ENCODE measurements at regions not wholly inside any gene's neighbourhood (a gene's known extent, or its start where the extent isn't known, plus 50 kb on each side); places are given as distances from the start of the nearest gene placed in this dataset.
A peak's percentile ranks its signal among the peaks of the same experiment; 100 is the strongest.

- DNase-seq (ENCODE audit: low read depth in 2 of 2) = no peak
Measured at GRCh38 chr12:127328867-127329266, 938.1 kb upstream of the TMEM132C start.

DNA sequence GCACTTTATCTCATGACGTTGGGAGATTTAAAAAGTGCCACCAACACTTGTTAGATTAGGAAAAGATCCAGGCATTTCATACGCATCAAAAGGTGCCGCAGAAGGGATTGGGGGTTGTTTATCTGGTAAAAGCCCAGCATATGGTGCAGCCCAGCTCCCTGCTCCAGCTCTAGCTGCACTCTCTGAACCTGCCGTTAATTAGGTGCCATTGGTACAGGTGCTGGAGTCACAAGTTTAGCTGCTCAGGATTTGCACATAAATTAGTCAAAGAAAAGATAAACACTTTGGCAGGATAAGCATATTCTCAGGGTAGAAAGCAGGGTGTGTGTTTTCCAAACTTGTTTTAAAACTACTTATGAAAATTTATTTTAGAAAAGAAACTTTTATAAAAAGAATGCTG, 932.6 kb upstream of the TMEM132C start:
- no peak for DNase-seq (ENCODE audit: low read depth in 2 of 2)

DNA sequence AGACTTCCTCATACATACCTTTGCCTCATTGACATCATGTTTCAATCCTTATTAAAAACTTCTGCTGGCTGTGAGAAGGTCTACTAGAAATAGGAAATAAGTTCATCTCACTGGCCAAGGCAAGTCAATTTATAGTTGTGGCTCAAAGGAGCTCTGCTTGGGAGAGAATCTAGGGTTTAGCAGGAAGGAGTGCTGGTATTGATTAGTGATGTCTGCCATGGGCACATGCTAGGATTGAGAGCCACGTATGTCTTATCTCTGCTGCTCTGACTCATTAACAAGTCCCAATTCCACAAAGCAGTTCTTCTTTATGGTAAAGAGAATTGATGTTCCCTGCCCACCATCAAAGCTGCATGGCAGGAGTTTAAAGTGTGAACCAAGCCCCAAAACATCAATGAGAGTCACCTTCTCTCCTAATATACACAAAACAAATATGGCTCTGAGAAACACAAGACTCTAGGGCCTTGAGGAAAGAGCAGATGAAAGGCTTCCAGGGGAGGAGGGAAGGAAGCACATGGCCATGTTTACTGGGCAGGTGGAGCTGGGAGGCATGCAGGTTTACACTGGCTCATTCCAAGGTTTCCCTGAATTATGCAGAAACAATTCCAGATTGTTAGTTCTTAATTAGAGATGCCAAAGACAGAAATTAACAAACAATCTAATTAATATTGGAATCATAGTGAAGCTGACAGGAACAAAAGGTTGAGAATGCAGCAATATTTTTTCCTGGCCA, 931.9 kb upstream of the TMEM132C start:
- DNase-seq (ENCODE audit: low read depth in 2 of 2) = no peak

DNA sequence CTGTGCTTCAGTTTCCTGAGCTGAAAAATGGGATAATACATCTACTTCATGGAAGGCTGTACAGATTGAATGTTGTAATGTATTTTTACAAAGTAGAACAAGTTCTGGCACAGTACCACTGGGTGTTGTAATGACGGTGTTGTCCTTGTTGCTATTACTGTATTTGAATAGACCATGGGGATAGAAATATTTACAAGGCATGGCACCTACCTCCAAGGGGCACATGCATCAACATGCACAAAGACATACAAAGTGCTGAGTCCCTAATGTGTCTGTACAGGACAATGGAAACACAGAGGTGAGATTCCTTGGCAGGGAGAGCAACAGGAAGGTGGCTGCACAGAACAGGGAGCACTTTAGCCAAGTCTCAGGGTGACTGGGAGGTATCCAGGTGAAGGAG, 930.6 kb upstream of the TMEM132C start:
- DNase-seq (ENCODE audit: low read depth in 2 of 2) = no peak

- no peak for DNase-seq (ENCODE audit: low read depth in 2 of 2)
Measured at GRCh38 chr12:127339065-127339464, 927.9 kb upstream of the TMEM132C start.

DNA sequence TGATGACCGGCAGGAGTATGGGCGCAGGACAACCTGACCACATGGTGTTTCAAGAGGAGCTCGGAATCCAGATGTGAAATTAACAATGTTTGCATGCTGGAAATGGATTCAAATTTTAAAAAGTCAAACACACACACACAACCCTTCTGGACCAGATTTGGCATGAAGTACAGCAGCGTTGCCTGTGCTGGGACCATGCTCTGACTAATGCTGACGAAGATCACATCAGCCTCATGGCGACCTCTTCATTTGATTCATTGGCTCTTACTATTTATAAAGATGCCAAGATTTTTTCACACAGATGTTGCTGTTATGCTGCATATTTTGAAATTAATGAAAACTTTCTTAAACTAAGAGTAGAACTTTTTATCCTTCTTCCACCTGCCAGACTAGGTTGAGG, 926.6 kb upstream of the TMEM132C start:
- DNase-seq (ENCODE audit: low read depth in 2 of 2) = no peak

DNA sequence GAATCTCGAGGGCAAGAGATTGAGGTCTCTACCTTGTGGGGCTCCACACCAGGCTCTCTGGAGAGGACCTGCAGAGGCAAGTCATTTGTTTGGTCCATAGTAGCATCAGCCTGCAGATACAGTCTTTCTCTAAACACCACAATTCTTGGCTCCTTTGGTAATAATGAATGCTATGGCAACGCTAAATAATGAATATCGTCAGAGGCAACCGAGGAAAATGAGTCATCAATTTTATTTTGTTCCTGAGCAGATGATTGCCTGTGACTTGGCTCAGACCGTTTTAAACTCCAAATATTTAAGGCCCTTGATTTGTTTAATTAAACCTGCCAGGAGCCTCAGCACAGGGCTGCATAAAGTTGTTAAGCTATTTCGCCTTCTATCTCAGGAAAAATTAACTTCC, 924.1 kb upstream of the TMEM132C start:
- no peak for DNase-seq (ENCODE audit: low read depth in 2 of 2)

DNA sequence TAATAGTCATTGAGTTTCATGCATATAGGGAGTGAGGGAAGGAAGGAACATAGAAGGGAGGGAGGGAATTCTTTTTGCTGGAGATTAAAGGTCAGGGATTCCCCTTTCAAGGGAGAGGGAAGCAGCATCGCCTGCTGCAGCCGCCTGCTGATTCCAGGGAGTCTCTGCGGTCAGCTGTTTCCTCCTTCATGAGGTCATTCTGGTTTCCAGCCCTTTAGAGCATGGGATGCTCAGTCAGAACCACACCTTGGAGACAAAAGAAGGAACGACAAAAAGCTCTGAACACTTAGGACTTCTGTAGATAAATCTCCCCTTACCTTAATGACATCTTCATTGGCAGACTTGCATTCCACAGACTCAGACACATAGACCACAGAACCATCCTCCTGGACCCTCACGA, 923.0 kb upstream of the TMEM132C start:
- DNase-seq (ENCODE audit: low read depth in 2 of 2) = no peak

- DNase-seq (ENCODE audit: low read depth in 2 of 2) = no peak
Measured at GRCh38 chr12:127351481-127352010, 915.4 kb upstream of the TMEM132C start.

GRCh38 chr12:127355061-127355841, 911.7 kb upstream of the TMEM132C start:
- no peak for DNase-seq (ENCODE audit: low read depth in 2 of 2)

- no peak for DNase-seq (ENCODE audit: low read depth in 2 of 2)
Measured at GRCh38 chr12:127358888-127359287, 908.1 kb upstream of the TMEM132C start.

DNA sequence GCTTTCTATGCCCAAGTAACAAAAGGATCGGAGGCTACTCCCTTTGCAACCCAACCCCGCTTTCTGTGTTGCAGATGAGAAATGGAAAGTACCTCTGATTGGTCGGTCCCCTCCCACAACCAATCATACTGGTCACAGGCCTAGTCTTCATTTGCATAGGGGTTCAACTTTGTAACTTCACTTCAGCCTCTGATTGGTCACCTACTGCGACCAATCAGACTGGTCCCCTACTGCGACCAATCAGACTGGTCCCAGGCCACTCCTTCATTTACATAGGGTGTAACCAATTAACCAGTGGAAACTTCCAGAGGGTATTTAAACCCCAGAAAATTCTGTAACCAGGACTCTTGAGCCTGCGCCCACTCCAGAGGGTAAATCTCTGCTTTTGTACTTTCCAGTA, 906.4 kb upstream of the TMEM132C start:
- no peak for DNase-seq (ENCODE audit: low read depth in 2 of 2)

DNA sequence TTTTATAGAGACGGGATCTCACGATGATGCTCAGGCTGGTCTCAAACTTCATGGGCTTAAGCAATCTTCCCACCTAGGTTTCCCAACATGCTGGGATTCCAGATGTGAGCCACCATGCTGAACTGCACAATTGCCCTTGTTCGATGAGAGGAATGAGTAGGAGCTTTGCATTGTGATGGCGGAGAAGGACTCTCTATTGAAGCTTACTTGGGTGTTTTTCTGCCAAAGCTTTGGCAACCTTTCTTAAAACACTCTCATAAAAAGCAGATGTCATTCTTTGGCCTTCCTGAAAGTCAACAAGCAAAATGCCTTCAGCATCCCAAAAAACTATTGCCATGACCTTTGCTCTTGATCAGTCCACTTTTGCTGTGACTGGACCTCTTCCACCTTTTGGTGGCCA, 904.8 kb upstream of the TMEM132C start:
- DNase-seq (ENCODE audit: low read depth in 2 of 2) = no peak

DNA sequence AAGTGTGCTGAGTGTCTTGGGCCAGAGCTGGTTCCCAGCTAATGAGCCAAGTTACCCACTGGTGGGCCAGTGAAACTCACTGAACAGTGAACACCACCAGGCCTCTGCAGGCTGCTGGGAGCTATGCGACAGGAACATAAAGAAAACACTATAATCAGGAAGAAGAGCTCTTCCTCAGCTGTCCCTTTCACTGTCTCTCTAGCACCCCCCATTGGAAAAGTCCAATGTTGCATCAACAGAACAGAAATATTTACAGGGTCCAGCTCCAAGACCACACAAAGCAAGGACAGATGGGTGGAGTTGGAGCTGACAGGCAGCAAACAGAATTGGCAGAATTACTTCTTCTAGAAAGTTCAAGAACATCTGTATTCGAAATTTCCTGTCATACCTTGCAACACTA, 903.6 kb upstream of the TMEM132C start:
- no peak for DNase-seq (ENCODE audit: low read depth in 2 of 2)

GRCh38 chr12:127373559-127373958, 893.4 kb upstream of the TMEM132C start:
- no peak for DNase-seq (ENCODE audit: low read depth in 2 of 2)

- no peak for DNase-seq (ENCODE audit: low read depth in 2 of 2)
Measured at GRCh38 chr12:127374447-127374846, 892.5 kb upstream of the TMEM132C start.

GRCh38 chr12:127381043-127381668, 885.8 kb upstream of the TMEM132C start:
- DNase-seq (ENCODE audit: low read depth in 2 of 2) = no peak

GRCh38 chr12:127381681-127382080, 885.3 kb upstream of the TMEM132C start:
- no peak for DNase-seq (ENCODE audit: low read depth in 2 of 2)

GRCh38 chr12:127383281-127383680, 883.7 kb upstream of the TMEM132C start:
- DNase-seq (ENCODE audit: low read depth in 2 of 2) = no peak

DNA sequence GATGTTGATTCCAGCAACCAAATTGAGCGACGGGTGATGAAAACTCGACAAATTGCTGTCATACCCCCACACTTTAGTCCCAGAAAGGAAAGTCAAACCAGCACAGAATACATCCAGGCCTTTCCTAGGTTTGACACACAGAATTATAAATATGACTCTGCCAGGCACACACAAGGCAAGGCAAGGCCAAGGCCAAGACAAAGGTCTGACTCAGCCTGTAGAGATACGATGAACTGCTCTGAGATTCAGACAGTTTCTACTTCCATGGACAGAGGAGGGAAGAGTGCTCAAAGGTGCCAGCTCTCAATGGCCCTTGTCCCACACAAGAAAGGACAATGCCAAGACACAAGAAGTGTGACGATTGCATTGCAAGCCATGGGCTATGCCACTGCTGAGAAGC, 880.2 kb upstream of the TMEM132C start:
- DNase-seq (ENCODE audit: low read depth in 2 of 2) = no peak

DNA sequence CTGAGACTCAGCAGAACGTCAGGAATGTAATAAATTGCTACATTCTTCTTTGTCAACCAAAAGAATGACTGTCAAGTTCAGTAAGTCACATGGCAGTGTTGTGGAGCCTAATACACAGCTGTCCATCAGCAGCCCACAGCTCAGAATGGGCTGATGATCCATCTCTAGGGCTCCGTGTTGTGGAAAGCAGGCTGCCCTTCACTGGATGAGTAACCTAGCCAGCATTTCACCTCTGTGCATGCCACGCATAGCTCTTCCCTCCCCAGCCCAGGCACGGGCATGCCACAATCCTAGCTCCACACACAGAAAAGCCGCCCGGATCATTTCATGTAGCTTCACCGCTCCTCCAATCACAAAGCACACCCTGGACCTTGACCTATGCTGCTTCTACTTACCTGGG, 878.0 kb upstream of the TMEM132C start:
- DNase-seq (ENCODE audit: low read depth in 2 of 2) = no peak

- DNase-seq (ENCODE audit: low read depth in 2 of 2) = peak; percentile 63 to 64
Measured at GRCh38 chr12:127389923-127390322, 877.0 kb upstream of the TMEM132C start.

- no peak for DNase-seq (ENCODE audit: low read depth in 2 of 2)
Measured at GRCh38 chr12:127393465-127393864, 873.5 kb upstream of the TMEM132C start.
